ENCODE measurements at regions not wholly inside any gene's neighbourhood (a gene's known extent, or its start where the extent isn't known, plus 50 kb on each side); places are given as distances from the start of the nearest gene placed in this dataset.

- Histone ChIP-seq H3K4me2 (ENCODE audit: insufficient read depth, low read length) (no peak overlapping the region), H3K36me3 (ENCODE audit: insufficient read depth, low read length) (no peaks in the 10 kb centered on the region), H3K27ac (ENCODE audit: low read length) (no peak overlapping the region), H3K9me3 (ENCODE audit: insufficient read depth, low read length, severe bottlenecking) (no peaks in the 10 kb centered on the region), H3K79me2 (ENCODE audit: insufficient read depth, low read length) (no peaks in the 10 kb centered on the region), H4K20me1 (ENCODE audit: insufficient read depth, low read length) (peaks cover 4% of the 10 kb centered on the region; the same call in 1 of the 2 replicates), H3K9ac (ENCODE audit: low read depth, low read length) (no peak overlapping the region), H3K4me1 (ENCODE audit: insufficient read depth, low read length) (no peaks in the 10 kb centered on the region), H2AFZ (ENCODE audit: low read depth, low read length) (no peak overlapping the region), H3K27me3 (ENCODE audit: insufficient read depth, low read length, poor library complexity) (peaks cover 26% of the 10 kb centered on the region), H3K4me3 (ENCODE audit: low read depth in 1 of 2, low read length in 2 of 2) (no peak overlapping the region)
- DNase-seq, result no peak
- ATAC-seq (ENCODE audit: insufficient read depth, low read depth), result no peak
- no peak for TF ChIP-seq EZH2 (IDR thresholded peaks at IDR 0.05; ENCODE audit: borderline replicate concordance, low read depth, low read length, severe bottlenecking)
- TF ChIP-seq CTCF (IDR thresholded peaks at IDR 0.05; ENCODE audit: borderline replicate concordance, extremely low read depth, low read length, poor library complexity, severe bottlenecking), result no peak
Measured at GRCh38 chr10:71053169-71053895, 159.0 kb upstream of the UNC5B start.

- no peaks in the 10 kb centered on the region for H3K4me1 ChIP-seq (ENCODE audit: insufficient read depth, low read length)
Measured at GRCh38 chr10:71058308-71058707, 154.1 kb upstream of the UNC5B start.

GRCh38 chr10:71059054-71059818 lies 153.1 kb upstream of the UNC5B start:
- Histone ChIP-seq H3K27me3 (ENCODE audit: insufficient read depth, low read length, poor library complexity) (peaks cover 3% of the 10 kb centered on the region), H3K27ac (ENCODE audit: low read length) (no peak overlapping the region), H3K4me3 (ENCODE audit: low read depth in 1 of 2, low read length in 2 of 2) (no peak overlapping the region), H3K4me1 (ENCODE audit: insufficient read depth, low read length) (no peaks in the 10 kb centered on the region), H3K79me2 (ENCODE audit: insufficient read depth, low read length) (no peaks in the 10 kb centered on the region), H3K9me3 (ENCODE audit: insufficient read depth, low read length, severe bottlenecking) (no peaks in the 10 kb centered on the region), H3K9ac (ENCODE audit: low read depth, low read length) (no peak overlapping the region), H3K4me2 (ENCODE audit: insufficient read depth, low read length) (no peak overlapping the region), H4K20me1 (ENCODE audit: insufficient read depth, low read length) (no peaks in the 10 kb centered on the region), H3K36me3 (ENCODE audit: insufficient read depth, low read length) (no peaks in the 10 kb centered on the region), H2AFZ (ENCODE audit: low read depth, low read length) (no peak overlapping the region)
- ATAC-seq (ENCODE audit: insufficient read depth, low read depth) (no peak), DNase-seq (no peak)
- TF ChIP-seq EZH2 (IDR thresholded peaks at IDR 0.05; ENCODE audit: borderline replicate concordance, low read depth, low read length, severe bottlenecking) (no peak), CTCF (IDR thresholded peaks at IDR 0.05; ENCODE audit: borderline replicate concordance, extremely low read depth, low read length, poor library complexity, severe bottlenecking) (no peak)

More at GRCh38 chr10:71058308-71058707, 154.1 kb upstream of the UNC5B start:
- no peaks in the 10 kb centered on the region for H3K79me2 ChIP-seq (ENCODE audit: insufficient read depth, low read length)
- no peak overlapping the region for H3K9ac ChIP-seq (ENCODE audit: low read depth, low read length)
- no peak overlapping the region for H3K4me3 ChIP-seq (ENCODE audit: low read depth in 1 of 2, low read length in 2 of 2)
- no peak for DNase-seq
- ATAC-seq (ENCODE audit: insufficient read depth, low read depth), result no peak
- H4K20me1 ChIP-seq (ENCODE audit: insufficient read depth, low read length), result no peaks in the 10 kb centered on the region
- H3K27ac ChIP-seq (ENCODE audit: low read length), result no peak overlapping the region
- no peak overlapping the region for H3K4me2 ChIP-seq (ENCODE audit: insufficient read depth, low read length)
- no peak overlapping the region for H2AFZ ChIP-seq (ENCODE audit: low read depth, low read length)
- no peak for TF ChIP-seq CTCF (IDR thresholded peaks at IDR 0.05; ENCODE audit: borderline replicate concordance, extremely low read depth, low read length, poor library complexity, severe bottlenecking)
- TF ChIP-seq EZH2 (IDR thresholded peaks at IDR 0.05; ENCODE audit: borderline replicate concordance, low read depth, low read length, severe bottlenecking), result no peak
- H3K36me3 ChIP-seq (ENCODE audit: insufficient read depth, low read length), result no peaks in the 10 kb centered on the region
- no peaks in the 10 kb centered on the region for H3K9me3 ChIP-seq (ENCODE audit: insufficient read depth, low read length, severe bottlenecking)
- H3K27me3 ChIP-seq (ENCODE audit: insufficient read depth, low read length, poor library complexity), result peaks cover 3% of the 10 kb centered on the region
